GM18867 (cell line): ENCODE measurements at regions not wholly inside any gene's neighbourhood (a gene's known extent, or its start where the extent isn't known, plus 50 kb on each side); places are given as distances from the start of the nearest gene placed in this dataset.
"Not testable (repeated sequence)": the region's sequence is repeated elsewhere in the genome, so short reads cannot be mapped to it uniquely, and the experiment has no call there.

Source experiments
- ATAC-seq: cut with Tn5 transposase; IDR thresholded peaks from one replicate; pipeline ENCODE4 v1.9.1; 2021; ENCODE audit warnings: mild to moderate bottlenecking, moderate library complexity; ENCODE audit not compliant: unreplicated experiment

GRCh38 chr20:7151676-7152470 is 384.4 kb downstream of the BMP2 start:
- ATAC-seq, result no peak

- no peak for ATAC-seq
These were observed 387.8 kb downstream of the BMP2 start for GRCh38 chr20:7155282-7155681.

- no peak for ATAC-seq
These were observed 388.3 kb downstream of the BMP2 start for GRCh38 chr20:7155794-7156193.

- ATAC-seq, result no peak
These were observed 392.4 kb downstream of the BMP2 start for GRCh38 chr20:7159903-7160302.

- ATAC-seq, result no peak
These were observed 394.2 kb downstream of the BMP2 start for GRCh38 chr20:7161690-7162089.

GRCh38 chr20:7171911-7172310 is 404.4 kb downstream of the BMP2 start:
- ATAC-seq, result no peak

GRCh38 chr20:7174554-7174953 is 407.1 kb downstream of the BMP2 start:
- no peak for ATAC-seq

GRCh38 chr20:7175827-7176226 is 408.3 kb downstream of the BMP2 start:
- not testable (repeated sequence) for ATAC-seq

- no peak for ATAC-seq
These were observed 410.5 kb downstream of the BMP2 start for GRCh38 chr20:7178004-7178403.

GRCh38 chr20:7180256-7181045 is 413.0 kb downstream of the BMP2 start:
- ATAC-seq, result no peak

GRCh38 chr20:7189231-7189630 is 421.7 kb downstream of the BMP2 start:
- no peak for ATAC-seq

GRCh38 chr20:7193681-7194080 is 426.2 kb downstream of the BMP2 start:
- ATAC-seq, result no peak

- no peak for ATAC-seq
These were observed 428.2 kb downstream of the BMP2 start for GRCh38 chr20:7195704-7196103.

- ATAC-seq, result no peak
These were observed 429.0 kb downstream of the BMP2 start for GRCh38 chr20:7196481-7196880.

- ATAC-seq, result no peak
These were observed 432.4 kb downstream of the BMP2 start for GRCh38 chr20:7199861-7200260.

- no peak for ATAC-seq
These were observed 439.8 kb downstream of the BMP2 start for GRCh38 chr20:7207186-7207798.

GRCh38 chr20:7210910-7211309 is 443.4 kb downstream of the BMP2 start:
- ATAC-seq, result no peak

- no peak for ATAC-seq
These were observed 446.7 kb downstream of the BMP2 start for GRCh38 chr20:7214081-7214740.

GRCh38 chr20:7217606-7218005 is 450.1 kb downstream of the BMP2 start:
- no peak for ATAC-seq

GRCh38 chr20:7220755-7221154 is 453.3 kb downstream of the BMP2 start:
- ATAC-seq, result no peak

- ATAC-seq, result no peak
These were observed 458.7 kb downstream of the BMP2 start for GRCh38 chr20:7226156-7226555.
